Mammary epithelial cell (primary cell): ENCODE measurements at regions not wholly inside any gene's neighbourhood (a gene's known extent, or its start where the extent isn't known, plus 50 kb on each side); places are given as distances from the start of the nearest gene placed in this dataset.

Experiments
- EZH2 ChIP-seq: IDR thresholded peaks from 2 replicates; pipeline ENCODE4 v1.6.1; 2012; ENCODE audit warnings: low read length, inconsistent platforms, borderline replicate concordance
- TF ChIP-seq, protein P1 (sequence below), 2 donors: IDR thresholded peaks in 1 of 2; conservative IDR thresholded peaks in 1 of 2; 2 replicates each; pipeline ENCODE4 v1.5.1; 2011 to 2012; ENCODE audit warnings: inconsistent platforms in 2 of 2, low read length in 2 of 2, mild to moderate bottlenecking in 2 of 2, control low read depth in 1 of 2, low read depth in 1 of 2; ENCODE audit not compliant: insufficient read depth in 1 of 2; ENCODE audit errors: extremely low read depth in 1 of 2

DNA sequence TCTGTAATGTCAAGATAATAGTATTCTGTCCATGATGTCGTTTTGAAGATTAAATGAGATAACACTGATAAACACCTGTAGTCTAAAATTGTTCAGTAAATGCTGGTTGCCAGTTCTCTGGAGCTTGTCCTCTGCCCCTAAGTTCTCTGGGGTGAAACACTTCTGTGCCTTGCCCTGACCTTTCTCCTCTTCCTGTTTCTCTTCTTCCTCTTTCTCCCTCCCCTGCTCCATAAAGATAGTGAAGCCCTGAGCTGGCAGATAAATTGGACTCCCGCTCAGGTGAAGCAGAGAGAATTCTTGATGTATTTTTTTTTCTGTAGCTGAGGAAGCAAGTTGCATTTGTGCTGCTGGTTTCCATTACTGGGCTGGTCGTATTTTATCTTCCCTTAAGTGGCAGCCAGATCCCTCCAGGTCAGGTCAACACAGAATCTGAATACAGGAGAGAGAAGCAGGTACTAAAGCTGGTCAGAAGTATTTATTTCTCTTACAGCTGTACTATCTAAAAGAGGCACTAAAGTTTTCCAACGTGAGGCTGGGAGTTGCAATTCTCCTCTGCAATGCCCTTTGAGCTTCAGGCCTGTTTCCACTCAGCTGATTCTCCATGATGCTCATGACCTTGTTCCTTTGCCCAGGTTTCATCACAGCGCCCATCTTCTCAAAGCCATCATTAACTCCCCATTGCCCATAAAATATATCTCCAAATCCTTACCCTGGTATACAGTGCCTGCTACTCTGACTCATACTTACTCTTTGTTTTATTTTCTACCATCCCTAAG, 319.3 kb upstream of the CFAP20DC start:
- TF ChIP-seq, protein P1, sequence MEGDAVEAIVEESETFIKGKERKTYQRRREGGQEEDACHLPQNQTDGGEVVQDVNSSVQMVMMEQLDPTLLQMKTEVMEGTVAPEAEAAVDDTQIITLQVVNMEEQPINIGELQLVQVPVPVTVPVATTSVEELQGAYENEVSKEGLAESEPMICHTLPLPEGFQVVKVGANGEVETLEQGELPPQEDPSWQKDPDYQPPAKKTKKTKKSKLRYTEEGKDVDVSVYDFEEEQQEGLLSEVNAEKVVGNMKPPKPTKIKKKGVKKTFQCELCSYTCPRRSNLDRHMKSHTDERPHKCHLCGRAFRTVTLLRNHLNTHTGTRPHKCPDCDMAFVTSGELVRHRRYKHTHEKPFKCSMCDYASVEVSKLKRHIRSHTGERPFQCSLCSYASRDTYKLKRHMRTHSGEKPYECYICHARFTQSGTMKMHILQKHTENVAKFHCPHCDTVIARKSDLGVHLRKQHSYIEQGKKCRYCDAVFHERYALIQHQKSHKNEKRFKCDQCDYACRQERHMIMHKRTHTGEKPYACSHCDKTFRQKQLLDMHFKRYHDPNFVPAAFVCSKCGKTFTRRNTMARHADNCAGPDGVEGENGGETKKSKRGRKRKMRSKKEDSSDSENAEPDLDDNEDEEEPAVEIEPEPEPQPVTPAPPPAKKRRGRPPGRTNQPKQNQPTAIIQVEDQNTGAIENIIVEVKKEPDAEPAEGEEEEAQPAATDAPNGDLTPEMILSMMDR (conservative IDR thresholded peaks at IDR 0.05 in 1 of 2, IDR thresholded peaks at IDR 0.05 in 1 of 2; ENCODE audit: extremely low read depth in 1 of 2, insufficient read depth in 1 of 2, low read depth in 1 of 2, low read length in 2 of 2), result no peak
- no peak for TF ChIP-seq EZH2
